Omental fat pad (tissue), 3 donors: ENCODE measurements at regions not wholly inside any gene's neighbourhood (a gene's known extent, or its start where the extent isn't known, plus 50 kb on each side); places are given as distances from the start of the nearest gene placed in this dataset.
"Not testable (repeated sequence)": the region's sequence is repeated elsewhere in the genome, so short reads cannot be mapped to it uniquely, and the experiment has no call there.

ENCODE experiments used
- ATAC-seq: fragments of 150-250 bp; one replicate; pipeline ENCODE4 v1.9.1; 2016; ENCODE audit warnings: mild to moderate bottlenecking, moderate library complexity; ENCODE audit not compliant: low FRiP score
- DNase-seq: peaks from one replicate; pipeline ENCODE4 v3.0.0-alpha.2; 2019; ENCODE audit warnings: low spot score
- CTCF ChIP-seq, 3 donors: fragments of 450-650 bp; IDR thresholded peaks; one replicate each; pipeline ENCODE4 v1.5.1; 2016 to 2017; ENCODE audit warnings: antibody characterized with exemption in 3 of 3, mild to moderate bottlenecking in 3 of 3, moderate library complexity in 2 of 3

GRCh38 chr7:131626643-131627042 is 70.2 kb upstream of the PODXL start:
- TF ChIP-seq CTCF (IDR thresholded peaks at IDR 0.05) = no peak
- ATAC-seq (no peak), DNase-seq (no peak)

GRCh38 chr7:131625817-131626372 is 69.5 kb upstream of the PODXL start:
- TF ChIP-seq CTCF (IDR thresholded peaks at IDR 0.05) = no peak
- ATAC-seq (peak; percentile 21), DNase-seq (no peak)

- not testable (repeated sequence) for ATAC-seq, DNase-seq
Measured at GRCh38 chr7:131625345-131625744, 68.9 kb upstream of the PODXL start.

- DNase-seq (no peak), ATAC-seq (no peak)
- TF ChIP-seq CTCF (IDR thresholded peaks at IDR 0.05) = no peak
Measured at GRCh38 chr7:131624536-131624935, 68.1 kb upstream of the PODXL start.

- DNase-seq (no peak), ATAC-seq (no peak)
- no peak for TF ChIP-seq CTCF (IDR thresholded peaks at IDR 0.05)
Measured at GRCh38 chr7:131623154-131623553, 66.7 kb upstream of the PODXL start.

GRCh38 chr7:131621652-131622051 is 65.2 kb upstream of the PODXL start:
- no peak for TF ChIP-seq CTCF (IDR thresholded peaks at IDR 0.05)
- DNase-seq (no peak), ATAC-seq (no peak)

GRCh38 chr7:131620673-131621609 is 64.5 kb upstream of the PODXL start:
- DNase-seq (no peak), ATAC-seq (no peak)
- no peak for TF ChIP-seq CTCF (IDR thresholded peaks at IDR 0.05)
